Fibroblast of lung (primary cell): ENCODE measurements at regions not wholly inside any gene's neighbourhood (a gene's known extent, or its start where the extent isn't known, plus 50 kb on each side); places are given as distances from the start of the nearest gene placed in this dataset.

Source experiments
- DNase-seq, 2 donors: peaks; one replicate each; pipeline versions ENCODE4 v3.0.0 to v3.0.0-alpha.2; 2010; ENCODE audit warnings: low read depth in 2 of 2
- H2AFZ ChIP-seq: 2 replicates; pipeline ENCODE4 v1.5.1; 2012; ENCODE audit warnings: low read length, control low read depth, inconsistent platforms
- H3K27ac ChIP-seq: 2 replicates; pipeline ENCODE4 v1.5.1; 2011; ENCODE audit warnings: low read length, control low read depth; ENCODE audit not compliant: insufficient read depth
- H3K27me3 ChIP-seq: 2 replicates; pipeline ENCODE4 v1.5.1; 2011; ENCODE audit warnings: mild to moderate bottlenecking, low read length; ENCODE audit not compliant: control insufficient read depth, insufficient read depth
- H3K36me3 ChIP-seq: 2 replicates; pipeline ENCODE4 v1.5.1; 2011; ENCODE audit warnings: low read length; ENCODE audit not compliant: control insufficient read depth, insufficient read depth
- H3K4me1 ChIP-seq: 2 replicates; pipeline ENCODE4 v1.5.1; 2011; ENCODE audit warnings: low read length; ENCODE audit not compliant: control insufficient read depth, insufficient read depth; ENCODE audit errors: extremely low read depth
- H3K4me2 ChIP-seq: 2 replicates; pipeline ENCODE4 v1.5.1; 2011; ENCODE audit warnings: low read length, control low read depth; ENCODE audit not compliant: insufficient read depth; ENCODE audit errors: extremely low read depth
- H3K4me3 ChIP-seq, 4 experiments: fragments of 200-600 bp in 1 of 4; sonication (generic) in 1 of 4; replicated peaks in 1 of 4; 2 replicates each; pipeline ENCODE4 v1.5.1; 2011 to 2016; ENCODE audit warnings: low read length in 4 of 4, low read depth in 3 of 4, mild to moderate bottlenecking in 3 of 4, control low read depth in 2 of 4, inconsistent platforms in 1 of 4, mixed read lengths in 1 of 4; ENCODE audit not compliant: insufficient read depth in 1 of 4; ENCODE audit errors: control extremely low read depth in 1 of 4
- H3K79me2 ChIP-seq: 2 replicates; pipeline ENCODE4 v1.5.1; 2012; ENCODE audit warnings: mild to moderate bottlenecking, low read length, inconsistent platforms; ENCODE audit not compliant: control insufficient read depth, insufficient read depth
- H3K9ac ChIP-seq: 2 replicates; pipeline ENCODE4 v1.5.1; 2011; ENCODE audit warnings: mild to moderate bottlenecking, low read length, control low read depth; ENCODE audit not compliant: insufficient read depth
- H3K9me3 ChIP-seq: 2 replicates; pipeline ENCODE4 v1.5.1; 2012; ENCODE audit warnings: low read depth, low read length; ENCODE audit not compliant: control insufficient read depth, insufficient read depth
- H4K20me1 ChIP-seq: 2 replicates; pipeline ENCODE4 v1.5.1; 2011; ENCODE audit warnings: low read length; ENCODE audit not compliant: control insufficient read depth, insufficient read depth; ENCODE audit errors: extremely low read depth
- CTCF ChIP-seq, 2 donors: IDR thresholded peaks in 1 of 2; conservative IDR thresholded peaks in 1 of 2; 1 replicate in 1 of 2; 2 replicates in 1 of 2; pipeline ENCODE4 v1.5.1; 2011 to 2012; ENCODE audit warnings: low read length in 2 of 2, control low read depth in 1 of 2, inconsistent platforms in 1 of 2, low read depth in 1 of 2, mild to moderate bottlenecking in 1 of 2
- EZH2 ChIP-seq: IDR thresholded peaks from 2 replicates; pipeline ENCODE4 v1.5.1; 2012; ENCODE audit warnings: low read length, control low read depth, mild to moderate bottlenecking; ENCODE audit errors: missing control alignments

- H3K27me3 ChIP-seq = no peaks in the 10 kb centered on the region
- H3K4me2 ChIP-seq = no peak overlapping the region
- no peak for DNase-seq
- TF ChIP-seq CTCF (conservative IDR thresholded peaks at IDR 0.05 in 1 of 2, IDR thresholded peaks at IDR 0.05 in 1 of 2; ENCODE audit: low read depth in 1 of 2, low read length in 2 of 2) (no peak), EZH2 (no peak)
- H2AFZ ChIP-seq = no peak overlapping the region
- no peak overlapping the region for H3K4me3 ChIP-seq
- H4K20me1 ChIP-seq = no peaks in the 10 kb centered on the region
- no peak overlapping the region for H3K27ac ChIP-seq
- H3K79me2 ChIP-seq = no peaks in the 10 kb centered on the region
- H3K36me3 ChIP-seq = no peaks in the 10 kb centered on the region
- H3K4me1 ChIP-seq = no peaks in the 10 kb centered on the region
- H3K9me3 ChIP-seq = no peaks in the 10 kb centered on the region
- no peak overlapping the region for H3K9ac ChIP-seq
Measured at GRCh38 chr2:138101718-138102117, 137.4 kb downstream of the HNMT start.

- no peaks in the 10 kb centered on the region for H3K79me2 ChIP-seq
Measured at GRCh38 chr2:138102664-138103063, 138.4 kb downstream of the HNMT start.

GRCh38 chr2:138103156-138103555 is 138.9 kb downstream of the HNMT start:
- H4K20me1 ChIP-seq = no peaks in the 10 kb centered on the region
- H3K27ac ChIP-seq = no peak overlapping the region
- H3K36me3 ChIP-seq = no peaks in the 10 kb centered on the region
- H2AFZ ChIP-seq = no peak overlapping the region
- H3K79me2 ChIP-seq = no peaks in the 10 kb centered on the region
- no peaks in the 10 kb centered on the region for H3K27me3 ChIP-seq
- no peaks in the 10 kb centered on the region for H3K4me1 ChIP-seq
- no peaks in the 10 kb centered on the region for H3K9me3 ChIP-seq
- TF ChIP-seq EZH2 = no peak
- no peak for TF ChIP-seq CTCF (conservative IDR thresholded peaks at IDR 0.05 in 1 of 2, IDR thresholded peaks at IDR 0.05 in 1 of 2; ENCODE audit: low read depth in 1 of 2, low read length in 2 of 2)
- H3K4me3 ChIP-seq = no peak overlapping the region
- no peak overlapping the region for H3K9ac ChIP-seq
- DNase-seq = no peak
- H3K4me2 ChIP-seq = no peak overlapping the region

More at GRCh38 chr2:138102664-138103063, 138.4 kb downstream of the HNMT start:
- no peak for TF ChIP-seq EZH2
- no peak for TF ChIP-seq CTCF (conservative IDR thresholded peaks at IDR 0.05 in 1 of 2, IDR thresholded peaks at IDR 0.05 in 1 of 2; ENCODE audit: low read depth in 1 of 2, low read length in 2 of 2)
- DNase-seq = no peak
- H4K20me1 ChIP-seq = no peaks in the 10 kb centered on the region
- no peak overlapping the region for H3K9ac ChIP-seq
- no peaks in the 10 kb centered on the region for H3K9me3 ChIP-seq
- H3K27me3 ChIP-seq = no peaks in the 10 kb centered on the region
- no peaks in the 10 kb centered on the region for H3K4me1 ChIP-seq
- H3K4me2 ChIP-seq = no peak overlapping the region
- H3K36me3 ChIP-seq = no peaks in the 10 kb centered on the region
- no peak overlapping the region for H3K4me3 ChIP-seq
- H3K27ac ChIP-seq = no peak overlapping the region
- no peak overlapping the region for H2AFZ ChIP-seq
